D721Med (cell line): ENCODE measurements at regions not wholly inside any gene's neighbourhood (a gene's known extent, or its start where the extent isn't known, plus 50 kb on each side); places are given as distances from the start of the nearest gene placed in this dataset.
"Not testable (repeated sequence)": the region's sequence is repeated elsewhere in the genome, so short reads cannot be mapped to it uniquely, and the experiment has no call there.

Experiments
- DNase-seq: peaks from one replicate; pipeline ENCODE4 v3.0.0; 2011; ENCODE audit warnings: low spot score; ENCODE audit not compliant: insufficient read length
- FAIRE-seq: peaks from 2 replicates; lab custom pipeline; 2011; peaks lifted over from hg19 to GRCh38; lab: Jason Lieb, UNC
- TF ChIP-seq, protein P1 (sequence below): IDR thresholded peaks from 2 replicates; pipeline ENCODE4 v1.5.1; 2012; ENCODE audit warnings: mild to moderate bottlenecking, control low read depth; ENCODE audit not compliant: insufficient read depth; ENCODE audit errors: missing control alignments

DNA sequence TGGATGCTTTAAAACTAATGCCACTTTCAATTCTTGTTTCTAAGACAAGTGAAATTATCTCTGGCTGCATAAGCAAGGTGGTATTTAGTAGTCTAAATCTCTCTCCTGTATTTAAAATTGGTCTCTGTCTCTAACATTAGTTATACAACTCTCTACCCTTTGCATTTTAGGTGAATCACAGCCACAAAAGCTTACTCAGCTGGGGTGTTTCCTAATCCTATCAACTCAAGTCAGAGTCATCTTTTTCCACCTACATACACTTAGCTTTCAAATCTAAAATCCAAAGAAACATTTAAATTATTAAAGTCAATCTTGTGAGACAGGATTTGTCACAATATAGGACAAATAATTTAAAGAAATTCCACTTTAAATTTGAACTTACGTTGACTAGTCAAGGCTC, 255.1 kb upstream of the CXADR start:
- FAIRE-seq (no peak), DNase-seq (no peak)
- TF ChIP-seq, protein P1, sequence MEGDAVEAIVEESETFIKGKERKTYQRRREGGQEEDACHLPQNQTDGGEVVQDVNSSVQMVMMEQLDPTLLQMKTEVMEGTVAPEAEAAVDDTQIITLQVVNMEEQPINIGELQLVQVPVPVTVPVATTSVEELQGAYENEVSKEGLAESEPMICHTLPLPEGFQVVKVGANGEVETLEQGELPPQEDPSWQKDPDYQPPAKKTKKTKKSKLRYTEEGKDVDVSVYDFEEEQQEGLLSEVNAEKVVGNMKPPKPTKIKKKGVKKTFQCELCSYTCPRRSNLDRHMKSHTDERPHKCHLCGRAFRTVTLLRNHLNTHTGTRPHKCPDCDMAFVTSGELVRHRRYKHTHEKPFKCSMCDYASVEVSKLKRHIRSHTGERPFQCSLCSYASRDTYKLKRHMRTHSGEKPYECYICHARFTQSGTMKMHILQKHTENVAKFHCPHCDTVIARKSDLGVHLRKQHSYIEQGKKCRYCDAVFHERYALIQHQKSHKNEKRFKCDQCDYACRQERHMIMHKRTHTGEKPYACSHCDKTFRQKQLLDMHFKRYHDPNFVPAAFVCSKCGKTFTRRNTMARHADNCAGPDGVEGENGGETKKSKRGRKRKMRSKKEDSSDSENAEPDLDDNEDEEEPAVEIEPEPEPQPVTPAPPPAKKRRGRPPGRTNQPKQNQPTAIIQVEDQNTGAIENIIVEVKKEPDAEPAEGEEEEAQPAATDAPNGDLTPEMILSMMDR, result no peak

DNA sequence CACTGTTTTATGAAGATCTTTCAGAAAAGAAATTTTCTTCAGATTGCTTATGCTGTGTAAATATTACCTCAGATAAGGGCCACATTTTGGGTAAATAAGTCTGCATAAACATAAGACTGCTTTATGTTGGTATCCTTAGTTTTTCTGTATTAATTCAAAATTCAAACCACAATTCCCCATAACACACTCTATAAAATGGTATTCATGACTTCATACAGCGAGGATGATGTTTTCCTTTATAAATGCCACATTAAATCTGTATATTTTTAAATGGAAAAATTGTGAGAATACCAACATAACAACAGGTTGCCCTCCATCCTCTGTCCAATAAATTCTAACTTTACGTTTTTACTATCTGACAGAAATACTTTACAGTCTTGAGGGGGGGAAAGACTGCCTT, 248.7 kb upstream of the CXADR start:
- TF ChIP-seq, protein P1, result no peak
- DNase-seq (no peak), FAIRE-seq (no peak)

DNA sequence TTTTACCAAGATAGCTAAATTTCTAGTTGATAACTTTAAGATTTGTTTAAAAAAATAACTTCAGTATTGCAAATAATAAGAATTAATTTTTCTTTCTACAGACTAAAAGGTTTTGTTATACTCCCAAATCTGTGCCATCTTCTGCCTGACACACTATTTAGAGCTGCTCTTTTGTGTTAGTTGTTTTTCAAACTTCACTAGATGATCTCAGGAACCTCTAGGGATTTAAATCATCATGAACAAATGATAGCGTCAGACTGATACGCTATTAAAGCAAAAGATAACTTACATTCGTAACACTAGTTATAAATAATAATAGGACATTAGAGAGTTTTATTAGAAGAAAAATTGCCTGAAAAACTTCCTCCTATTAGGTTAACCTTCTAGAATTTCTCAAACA, 243.1 kb upstream of the CXADR start:
- DNase-seq, result no peak
- FAIRE-seq, result no peak
- TF ChIP-seq, protein P1, result no peak

DNA sequence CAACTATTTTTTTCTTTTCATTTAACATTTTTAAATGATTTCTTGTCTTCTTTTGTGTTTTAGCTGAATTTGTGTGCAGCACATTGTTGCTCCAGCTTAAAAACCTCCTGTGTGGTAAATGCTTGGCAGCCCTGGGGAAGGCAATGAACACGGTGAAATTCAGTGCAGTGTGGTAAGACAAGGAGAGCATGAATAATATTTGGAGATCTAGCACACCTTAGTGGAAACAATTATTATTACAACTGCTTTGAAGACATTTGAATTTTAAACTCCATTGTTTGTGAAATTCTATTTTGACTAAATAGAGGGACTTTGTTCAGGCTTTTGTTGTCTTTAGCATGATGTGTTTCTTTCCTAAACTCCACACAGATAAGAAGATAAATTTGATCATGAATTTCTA, 242.6 kb upstream of the CXADR start:
- DNase-seq, result no peak
- FAIRE-seq, result peak; percentile 35
- TF ChIP-seq, protein P1, result peak; percentile 52

DNA sequence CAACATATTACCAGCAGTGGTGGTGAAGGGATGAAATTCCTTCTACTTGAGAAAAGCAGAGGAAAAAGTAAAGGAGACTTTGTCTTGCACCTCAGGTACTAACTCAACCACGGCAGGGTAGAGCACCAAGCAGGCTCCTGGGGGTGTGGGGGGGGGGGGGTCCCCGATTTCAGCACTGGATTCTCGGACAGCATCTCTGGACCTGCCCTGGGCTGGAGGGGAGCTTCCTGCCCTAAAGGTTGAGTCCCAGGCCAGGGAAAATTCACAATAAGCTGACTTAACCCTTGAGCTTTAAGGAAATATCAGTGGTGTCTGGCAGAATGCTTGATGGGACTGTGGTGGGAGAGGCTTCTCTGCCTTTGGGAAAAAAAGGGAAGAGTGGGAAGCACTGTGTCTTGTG, 233.2 kb upstream of the CXADR start:
- no peak for DNase-seq
- FAIRE-seq, result no peak
- TF ChIP-seq, protein P1, result no peak

DNA sequence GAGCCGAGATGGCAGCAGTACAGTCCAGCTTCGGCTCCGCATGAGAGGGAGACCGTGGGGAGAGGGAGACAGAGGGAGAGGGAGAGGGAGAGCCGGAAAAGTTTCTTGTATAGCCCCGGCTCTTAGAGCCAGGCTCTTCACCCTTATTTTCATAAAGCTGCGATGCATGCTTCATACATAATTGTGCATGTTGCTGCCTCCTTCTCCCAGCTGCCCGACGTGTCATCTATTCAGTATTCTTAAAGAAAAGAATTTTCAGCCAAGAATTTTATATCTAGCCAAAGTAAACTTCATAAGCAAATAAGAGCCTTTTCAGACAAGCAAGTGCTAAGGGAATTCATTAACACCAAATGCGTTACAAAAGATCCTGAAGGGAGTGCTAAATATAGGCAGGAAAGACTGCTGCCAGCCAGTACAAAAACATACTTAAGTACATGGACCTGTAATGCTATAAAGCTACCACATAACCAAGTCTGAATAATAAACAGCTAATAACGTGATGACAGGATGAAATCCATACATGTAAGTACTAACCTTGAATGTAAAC, 219.8 kb upstream of the CXADR start:
- not testable (repeated sequence) for DNase-seq, FAIRE-seq

DNA sequence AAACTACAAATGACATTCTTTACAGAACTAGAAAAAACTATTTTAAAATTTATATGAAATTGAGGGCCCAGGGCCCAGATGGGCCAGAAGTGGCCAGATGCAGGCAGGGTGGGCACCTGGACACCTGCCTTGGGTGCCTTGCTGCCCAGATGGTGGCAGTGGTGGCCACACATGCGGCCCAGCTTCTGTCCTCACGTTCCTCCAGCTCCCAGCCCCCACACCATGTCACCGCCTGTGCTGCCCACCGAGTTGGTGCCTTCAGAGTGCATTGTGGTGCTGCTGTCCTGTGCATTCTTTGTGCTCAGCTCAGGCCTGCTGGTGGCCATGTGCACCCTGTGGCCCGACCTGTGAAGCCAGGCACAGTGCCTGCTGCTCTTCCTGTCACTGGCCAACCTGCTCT, 216.8 kb upstream of the CXADR start:
- TF ChIP-seq, protein P1, result no peak
- FAIRE-seq (no peak), DNase-seq (no peak)

DNA sequence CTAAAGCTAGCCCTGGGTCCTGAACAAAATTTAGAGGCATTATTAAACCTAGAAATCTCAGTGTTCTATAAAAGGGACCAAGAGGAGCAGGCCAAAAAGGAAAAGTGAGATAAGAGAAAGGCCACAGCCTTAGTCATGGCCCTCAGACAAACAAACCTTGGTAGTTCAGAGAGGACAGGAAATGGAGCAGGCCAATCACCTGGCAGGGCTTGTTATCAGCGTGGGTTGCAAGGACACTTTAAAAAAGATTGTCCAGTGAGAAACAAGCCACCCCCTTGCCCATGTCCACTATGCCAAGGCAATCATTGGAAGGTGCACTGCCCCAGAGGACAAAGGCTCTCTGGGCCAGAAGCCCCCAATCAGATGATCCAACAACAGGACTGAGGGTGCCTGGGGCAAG, 213.3 kb upstream of the CXADR start:
- not testable (repeated sequence) for DNase-seq, FAIRE-seq

DNA sequence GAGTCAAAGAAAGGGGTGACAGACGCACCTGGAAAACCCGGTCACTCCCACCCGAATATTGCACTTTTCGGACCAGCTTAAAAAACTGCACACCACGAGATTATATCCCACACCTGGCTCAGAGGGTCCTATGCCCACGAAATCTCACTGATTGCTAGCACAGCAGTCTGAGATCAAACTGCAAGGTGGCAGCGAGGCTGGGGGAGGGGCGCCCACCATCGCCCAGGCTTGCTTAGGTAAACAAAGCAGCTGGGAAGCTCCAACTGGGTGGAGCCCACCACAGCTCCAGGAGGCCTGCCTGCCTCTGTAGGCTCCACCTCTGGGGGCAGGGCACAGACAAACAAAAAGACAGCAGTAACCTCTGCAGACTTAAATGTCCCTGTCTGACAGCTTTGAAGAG, 185.1 kb upstream of the CXADR start:
- DNase-seq, FAIRE-seq: not testable (repeated sequence)
